ENCODE measurements at regions not wholly inside any gene's neighbourhood (a gene's known extent, or its start where the extent isn't known, plus 50 kb on each side); places are given as distances from the start of the nearest gene placed in this dataset.

GRCh38 chr16:85338638-85338982 is 226.3 kb upstream of the CIBAR2 start:
- no peaks in the 10 kb centered on the region for H3K36me3 Mint-ChIP-seq (ENCODE audit: low read depth)
- H3K4me1 Mint-ChIP-seq (ENCODE audit: low read depth), result peaks cover 12% of the 10 kb centered on the region
- H3K27me3 Mint-ChIP-seq, result peaks cover 5% of the 10 kb centered on the region
- H3K9me3 Mint-ChIP-seq, result no peaks in the 10 kb centered on the region
- no peak overlapping the region for H3K4me3 Mint-ChIP-seq
- H3K27ac Mint-ChIP-seq, result no peak overlapping the region

GRCh38 chr16:85338989-85339685 is 226.9 kb upstream of the CIBAR2 start:
- Mint-ChIP-seq H3K9me3 (no peaks in the 10 kb centered on the region), H3K27ac (no peak overlapping the region), H3K4me3 (no peak overlapping the region), H3K27me3 (peaks cover 5% of the 10 kb centered on the region), H3K36me3 (ENCODE audit: low read depth) (no peaks in the 10 kb centered on the region), H3K4me1 (ENCODE audit: low read depth) (peaks cover 12% of the 10 kb centered on the region)

GRCh38 chr16:85341972-85342695 is 229.9 kb upstream of the CIBAR2 start:
- no peaks in the 10 kb centered on the region for H3K4me1 Mint-ChIP-seq (ENCODE audit: low read depth)

GRCh38 chr16:85344502-85345128 is 232.3 kb upstream of the CIBAR2 start:
- H3K36me3 Mint-ChIP-seq (ENCODE audit: low read depth), result no peaks in the 10 kb centered on the region
- H3K27ac Mint-ChIP-seq, result no peak overlapping the region
- no peak overlapping the region for H3K4me3 Mint-ChIP-seq
- no peaks in the 10 kb centered on the region for H3K4me1 Mint-ChIP-seq (ENCODE audit: low read depth)
- no peaks in the 10 kb centered on the region for H3K27me3 Mint-ChIP-seq
- H3K9me3 Mint-ChIP-seq, result no peaks in the 10 kb centered on the region

More at GRCh38 chr16:85341972-85342695, 229.9 kb upstream of the CIBAR2 start:
- no peaks in the 10 kb centered on the region for H3K36me3 Mint-ChIP-seq (ENCODE audit: low read depth)
- no peak overlapping the region for H3K27ac Mint-ChIP-seq
- no peaks in the 10 kb centered on the region for H3K27me3 Mint-ChIP-seq
- no peak overlapping the region for H3K4me3 Mint-ChIP-seq
- no peaks in the 10 kb centered on the region for H3K9me3 Mint-ChIP-seq

- H3K27me3 Mint-ChIP-seq, result no peaks in the 10 kb centered on the region
- H3K9me3 Mint-ChIP-seq, result no peaks in the 10 kb centered on the region
- H3K27ac Mint-ChIP-seq, result no peak overlapping the region
- no peaks in the 10 kb centered on the region for H3K4me1 Mint-ChIP-seq (ENCODE audit: low read depth)
- H3K36me3 Mint-ChIP-seq (ENCODE audit: low read depth), result no peaks in the 10 kb centered on the region
- no peak overlapping the region for H3K4me3 Mint-ChIP-seq
Observed at GRCh38 chr16:85345129-85345639, 232.9 kb upstream of the CIBAR2 start.

GRCh38 chr16:85346404-85347212 is 234.3 kb upstream of the CIBAR2 start:
- Mint-ChIP-seq H3K36me3 (ENCODE audit: low read depth) (no peaks in the 10 kb centered on the region), H3K27me3 (no peaks in the 10 kb centered on the region), H3K4me3 (no peak overlapping the region)

GRCh38 chr16:85347213-85347591 is 234.9 kb upstream of the CIBAR2 start:
- no peak overlapping the region for H3K27ac Mint-ChIP-seq
- H3K27me3 Mint-ChIP-seq, result no peaks in the 10 kb centered on the region
- no peak overlapping the region for H3K4me3 Mint-ChIP-seq
- no peaks in the 10 kb centered on the region for H3K36me3 Mint-ChIP-seq (ENCODE audit: low read depth)
- H3K4me1 Mint-ChIP-seq (ENCODE audit: low read depth), result no peaks in the 10 kb centered on the region
- H3K9me3 Mint-ChIP-seq, result no peaks in the 10 kb centered on the region

More at GRCh38 chr16:85346404-85347212, 234.3 kb upstream of the CIBAR2 start:
- no peaks in the 10 kb centered on the region for H3K9me3 Mint-ChIP-seq
- no peaks in the 10 kb centered on the region for H3K4me1 Mint-ChIP-seq (ENCODE audit: low read depth)
- H3K27ac Mint-ChIP-seq, result no peak overlapping the region

- Mint-ChIP-seq H3K27me3 (no peaks in the 10 kb centered on the region), H3K27ac (no peak overlapping the region), H3K9me3 (no peaks in the 10 kb centered on the region), H3K36me3 (ENCODE audit: low read depth) (no peaks in the 10 kb centered on the region), H3K4me3 (no peak overlapping the region), H3K4me1 (ENCODE audit: low read depth) (no peaks in the 10 kb centered on the region)
Observed at GRCh38 chr16:85348065-85348840, 236.0 kb upstream of the CIBAR2 start.

- no peaks in the 10 kb centered on the region for H3K27me3 Mint-ChIP-seq
- no peaks in the 10 kb centered on the region for H3K4me1 Mint-ChIP-seq (ENCODE audit: low read depth)
- H3K27ac Mint-ChIP-seq, result no peak overlapping the region
- H3K9me3 Mint-ChIP-seq, result no peaks in the 10 kb centered on the region
- no peak overlapping the region for H3K4me3 Mint-ChIP-seq
- H3K36me3 Mint-ChIP-seq (ENCODE audit: low read depth), result no peaks in the 10 kb centered on the region
Observed at GRCh38 chr16:85348911-85349334, 236.7 kb upstream of the CIBAR2 start.

GRCh38 chr16:85349365-85350145 is 237.3 kb upstream of the CIBAR2 start:
- Mint-ChIP-seq H3K27me3 (no peaks in the 10 kb centered on the region), H3K9me3 (no peaks in the 10 kb centered on the region), H3K27ac (no peak overlapping the region), H3K4me1 (ENCODE audit: low read depth) (no peaks in the 10 kb centered on the region), H3K4me3 (no peak overlapping the region), H3K36me3 (ENCODE audit: low read depth) (no peaks in the 10 kb centered on the region)

- Mint-ChIP-seq H3K9me3 (no peaks in the 10 kb centered on the region), H3K27ac (no peak overlapping the region), H3K27me3 (no peaks in the 10 kb centered on the region), H3K4me3 (no peak overlapping the region), H3K36me3 (ENCODE audit: low read depth) (no peaks in the 10 kb centered on the region), H3K4me1 (ENCODE audit: low read depth) (no peaks in the 10 kb centered on the region)
Observed at GRCh38 chr16:85350146-85350728, 238.0 kb upstream of the CIBAR2 start.

- Mint-ChIP-seq H3K27ac (no peak overlapping the region), H3K27me3 (no peaks in the 10 kb centered on the region), H3K36me3 (ENCODE audit: low read depth) (no peaks in the 10 kb centered on the region), H3K9me3 (no peaks in the 10 kb centered on the region), H3K4me3 (no peak overlapping the region), H3K4me1 (ENCODE audit: low read depth) (no peaks in the 10 kb centered on the region)
Observed at GRCh38 chr16:85350973-85351372, 238.7 kb upstream of the CIBAR2 start.

- Mint-ChIP-seq H3K36me3 (ENCODE audit: low read depth) (no peaks in the 10 kb centered on the region), H3K4me3 (no peak overlapping the region), H3K27me3 (no peaks in the 10 kb centered on the region), H3K9me3 (no peaks in the 10 kb centered on the region), H3K27ac (no peak overlapping the region), H3K4me1 (ENCODE audit: low read depth) (no peaks in the 10 kb centered on the region)
Observed at GRCh38 chr16:85353013-85353412, 240.7 kb upstream of the CIBAR2 start.

Data from stimulated activated naive CD8-positive, alpha-beta T cell treated with anti-CD3 and anti-CD28 coated beads, Interleukin-15, Interleukin-2, amounts not matched to agents 100 ng/mL and 50 ng/mL, for 24 hours (primary cell).